ENCODE measurements at regions not wholly inside any gene's neighbourhood (a gene's known extent, or its start where the extent isn't known, plus 50 kb on each side); places are given as distances from the start of the nearest gene placed in this dataset.

DNA sequence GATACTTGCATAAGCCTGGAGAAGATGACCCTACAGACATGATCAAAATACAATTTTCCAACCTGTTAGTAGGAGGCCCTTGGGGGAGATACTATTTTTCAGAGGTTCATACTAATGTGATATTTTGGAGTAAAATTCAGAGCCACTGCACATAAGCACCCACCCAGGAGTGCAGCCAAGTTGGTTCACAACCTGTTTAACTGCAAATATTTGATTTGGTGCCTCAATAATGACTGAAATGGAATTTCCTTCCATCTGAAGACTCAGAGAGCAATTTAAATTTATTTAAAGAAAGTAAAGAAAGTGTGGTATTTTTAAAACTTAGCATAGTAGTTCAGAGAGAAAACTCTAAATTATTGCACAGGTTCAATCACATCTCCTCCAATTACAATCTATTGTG, 77.5 kb upstream of the FBN2 start:
- DNase-seq (ENCODE audit: low read depth, low spot score): no peak
- Mint-ChIP-seq H3K9me3 (peaks cover 3% of the 10 kb centered on the region), H3K27ac (ENCODE audit: unreplicated experiment) (no peak overlapping the region)

DNA sequence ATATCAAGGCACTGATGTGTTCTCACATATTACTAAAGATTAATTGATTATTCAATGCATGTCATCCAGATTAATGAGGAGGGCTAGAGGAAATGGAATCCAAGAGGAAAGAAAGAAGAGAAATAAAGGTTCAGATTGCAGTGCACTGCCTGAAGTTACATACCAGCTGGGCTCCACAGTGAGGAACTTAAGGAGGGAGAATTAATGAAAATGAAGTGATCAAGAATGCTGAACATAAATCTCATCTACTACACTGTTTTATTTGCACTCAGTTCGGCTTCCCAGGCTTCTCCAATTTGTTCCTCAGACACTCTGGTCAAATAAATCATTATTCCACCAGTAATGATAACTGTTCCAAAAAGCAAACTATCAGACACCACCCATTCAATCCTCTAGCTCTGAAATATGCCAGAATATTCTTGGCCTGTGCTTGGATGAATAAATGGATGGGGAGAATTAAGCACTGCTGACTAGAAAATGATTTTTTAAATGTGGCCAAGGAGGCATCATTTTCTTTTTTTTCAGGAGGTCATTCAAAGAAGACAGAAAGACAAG, 88.6 kb upstream of the FBN2 start:
- no peaks in the 10 kb centered on the region for H3K36me3 Mint-ChIP-seq (ENCODE audit: low read depth)
- H3K4me3 Mint-ChIP-seq: no peak overlapping the region
- TF ChIP-seq, protein P1, sequence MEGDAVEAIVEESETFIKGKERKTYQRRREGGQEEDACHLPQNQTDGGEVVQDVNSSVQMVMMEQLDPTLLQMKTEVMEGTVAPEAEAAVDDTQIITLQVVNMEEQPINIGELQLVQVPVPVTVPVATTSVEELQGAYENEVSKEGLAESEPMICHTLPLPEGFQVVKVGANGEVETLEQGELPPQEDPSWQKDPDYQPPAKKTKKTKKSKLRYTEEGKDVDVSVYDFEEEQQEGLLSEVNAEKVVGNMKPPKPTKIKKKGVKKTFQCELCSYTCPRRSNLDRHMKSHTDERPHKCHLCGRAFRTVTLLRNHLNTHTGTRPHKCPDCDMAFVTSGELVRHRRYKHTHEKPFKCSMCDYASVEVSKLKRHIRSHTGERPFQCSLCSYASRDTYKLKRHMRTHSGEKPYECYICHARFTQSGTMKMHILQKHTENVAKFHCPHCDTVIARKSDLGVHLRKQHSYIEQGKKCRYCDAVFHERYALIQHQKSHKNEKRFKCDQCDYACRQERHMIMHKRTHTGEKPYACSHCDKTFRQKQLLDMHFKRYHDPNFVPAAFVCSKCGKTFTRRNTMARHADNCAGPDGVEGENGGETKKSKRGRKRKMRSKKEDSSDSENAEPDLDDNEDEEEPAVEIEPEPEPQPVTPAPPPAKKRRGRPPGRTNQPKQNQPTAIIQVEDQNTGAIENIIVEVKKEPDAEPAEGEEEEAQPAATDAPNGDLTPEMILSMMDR (conservative IDR thresholded peaks at IDR 0.05): no peak
- no peaks in the 10 kb centered on the region for H3K9me3 Mint-ChIP-seq
- H3K4me1 Mint-ChIP-seq: no peaks in the 10 kb centered on the region
- no peaks in the 10 kb centered on the region for H3K27me3 Mint-ChIP-seq (ENCODE audit: low read depth)
- no peak overlapping the region for H3K27ac Mint-ChIP-seq (ENCODE audit: unreplicated experiment)
- no peak for DNase-seq (ENCODE audit: low read depth, low spot score)

More for the DNA sequence above, 77.5 kb upstream of the FBN2 start:
- Mint-ChIP-seq H3K27me3 (ENCODE audit: low read depth) (no peaks in the 10 kb centered on the region), H3K4me1 (no peaks in the 10 kb centered on the region), H3K4me3 (no peak overlapping the region), H3K36me3 (ENCODE audit: low read depth) (no peaks in the 10 kb centered on the region)
- TF ChIP-seq, protein P1 (conservative IDR thresholded peaks at IDR 0.05): no peak

- TF ChIP-seq, protein P1 (conservative IDR thresholded peaks at IDR 0.05): no peak
- H3K9me3 Mint-ChIP-seq: no peaks in the 10 kb centered on the region
- no peak for DNase-seq (ENCODE audit: low read depth, low spot score)
- no peaks in the 10 kb centered on the region for H3K27me3 Mint-ChIP-seq (ENCODE audit: low read depth)
- no peaks in the 10 kb centered on the region for H3K36me3 Mint-ChIP-seq (ENCODE audit: low read depth)
- no peak overlapping the region for H3K27ac Mint-ChIP-seq (ENCODE audit: unreplicated experiment)
- H3K4me1 Mint-ChIP-seq: no peaks in the 10 kb centered on the region
- no peak overlapping the region for H3K4me3 Mint-ChIP-seq
These were observed 89.9 kb upstream of the FBN2 start for GRCh38 chr5:128627939-128628338.

DNA sequence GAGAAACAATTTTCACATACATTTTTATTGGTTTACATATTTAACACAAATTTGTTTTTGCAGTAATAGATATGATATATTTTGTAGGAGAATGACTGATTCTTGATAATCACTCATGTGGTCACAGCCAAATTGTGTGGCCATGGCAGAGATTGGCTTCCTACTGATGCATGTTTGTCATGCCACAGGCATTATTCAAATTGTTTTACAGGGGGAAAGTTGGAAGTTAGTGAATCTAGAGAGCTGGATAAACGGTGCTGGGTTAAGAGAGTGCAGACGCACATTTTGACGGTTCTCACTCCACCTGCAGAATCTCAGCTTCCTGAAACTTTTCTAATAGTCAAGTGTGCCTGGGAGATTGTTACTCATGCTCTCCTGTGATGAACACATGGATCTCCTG, 91.1 kb upstream of the FBN2 start:
- Mint-ChIP-seq H3K27ac (ENCODE audit: unreplicated experiment) (no peak overlapping the region), H3K27me3 (ENCODE audit: low read depth) (no peaks in the 10 kb centered on the region), H3K4me3 (no peak overlapping the region), H3K4me1 (no peaks in the 10 kb centered on the region), H3K9me3 (no peaks in the 10 kb centered on the region), H3K36me3 (ENCODE audit: low read depth) (no peaks in the 10 kb centered on the region)
- TF ChIP-seq, protein P1 (conservative IDR thresholded peaks at IDR 0.05): no peak
- DNase-seq (ENCODE audit: low read depth, low spot score): no peak

GRCh38 chr5:128630121-128630520, 92.1 kb upstream of the FBN2 start:
- no peak overlapping the region for H3K4me3 Mint-ChIP-seq
- no peaks in the 10 kb centered on the region for H3K27me3 Mint-ChIP-seq (ENCODE audit: low read depth)
- H3K36me3 Mint-ChIP-seq (ENCODE audit: low read depth): no peaks in the 10 kb centered on the region
- no peak for DNase-seq (ENCODE audit: low read depth, low spot score)
- TF ChIP-seq, protein P1 (conservative IDR thresholded peaks at IDR 0.05): no peak
- no peaks in the 10 kb centered on the region for H3K4me1 Mint-ChIP-seq
- H3K27ac Mint-ChIP-seq (ENCODE audit: unreplicated experiment): no peak overlapping the region
- H3K9me3 Mint-ChIP-seq: no peaks in the 10 kb centered on the region
